HuH-7.5 (cell line): ENCODE measurements at regions not wholly inside any gene's neighbourhood (a gene's known extent, or its start where the extent isn't known, plus 50 kb on each side); places are given as distances from the start of the nearest gene placed in this dataset.

Experiments
- DNase-seq: peaks from one replicate; pipeline ENCODE4 v3.0.0; 2011; ENCODE audit warnings: low spot score

- no peak for DNase-seq
Observed at GRCh38 chr20:17790296-17790695, 90.5 kb downstream of the BANF2 start.

- DNase-seq: no peak
Observed at GRCh38 chr20:17787816-17788215, 88.0 kb downstream of the BANF2 start.

- no peak for DNase-seq
Observed at GRCh38 chr20:17786221-17786718, 86.5 kb downstream of the BANF2 start.
